Ishikawa (cell line): ENCODE measurements at regions not wholly inside any gene's neighbourhood (a gene's known extent, or its start where the extent isn't known, plus 50 kb on each side); places are given as distances from the start of the nearest gene placed in this dataset.

ENCODE experiments used
- ZBTB7A ChIP-seq: IDR thresholded peaks from 2 replicates; pipeline ENCODE4 v1.6.1; 2012; ENCODE audit warnings: low read depth
- TF ChIP-seq, protein P1 (sequence below): IDR thresholded peaks from 2 replicates; pipeline ENCODE4 v1.6.1; 2012
- TF ChIP-seq, protein P2 (sequence below): IDR thresholded peaks from 2 replicates; pipeline ENCODE4 v1.6.1; 2012; ENCODE audit warnings: low read depth, mild to moderate bottlenecking

DNA sequence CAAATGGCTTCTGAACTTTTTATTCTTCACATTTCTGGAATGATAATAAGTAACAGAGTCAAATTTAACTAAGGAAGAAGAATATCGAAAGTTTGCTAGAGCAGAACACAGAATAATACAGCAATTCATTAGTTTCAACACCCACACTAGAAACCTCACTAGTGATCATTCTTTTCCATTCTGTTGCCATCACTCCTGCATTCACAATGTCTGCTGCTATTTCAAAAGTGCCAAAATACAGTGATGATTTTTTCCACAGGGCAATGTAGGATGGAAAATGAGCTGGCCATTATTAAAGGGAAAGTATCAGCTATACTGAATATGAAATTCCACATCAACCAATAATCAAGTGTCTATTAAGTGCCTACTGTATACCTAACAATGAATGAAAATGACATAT is 186.7 kb downstream of the USP46 start:
- TF ChIP-seq, protein P1, sequence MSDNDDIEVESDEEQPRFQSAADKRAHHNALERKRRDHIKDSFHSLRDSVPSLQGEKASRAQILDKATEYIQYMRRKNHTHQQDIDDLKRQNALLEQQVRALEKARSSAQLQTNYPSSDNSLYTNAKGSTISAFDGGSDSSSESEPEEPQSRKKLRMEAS = no peak
- TF ChIP-seq ZBTB7A = no peak
- TF ChIP-seq, protein P2, sequence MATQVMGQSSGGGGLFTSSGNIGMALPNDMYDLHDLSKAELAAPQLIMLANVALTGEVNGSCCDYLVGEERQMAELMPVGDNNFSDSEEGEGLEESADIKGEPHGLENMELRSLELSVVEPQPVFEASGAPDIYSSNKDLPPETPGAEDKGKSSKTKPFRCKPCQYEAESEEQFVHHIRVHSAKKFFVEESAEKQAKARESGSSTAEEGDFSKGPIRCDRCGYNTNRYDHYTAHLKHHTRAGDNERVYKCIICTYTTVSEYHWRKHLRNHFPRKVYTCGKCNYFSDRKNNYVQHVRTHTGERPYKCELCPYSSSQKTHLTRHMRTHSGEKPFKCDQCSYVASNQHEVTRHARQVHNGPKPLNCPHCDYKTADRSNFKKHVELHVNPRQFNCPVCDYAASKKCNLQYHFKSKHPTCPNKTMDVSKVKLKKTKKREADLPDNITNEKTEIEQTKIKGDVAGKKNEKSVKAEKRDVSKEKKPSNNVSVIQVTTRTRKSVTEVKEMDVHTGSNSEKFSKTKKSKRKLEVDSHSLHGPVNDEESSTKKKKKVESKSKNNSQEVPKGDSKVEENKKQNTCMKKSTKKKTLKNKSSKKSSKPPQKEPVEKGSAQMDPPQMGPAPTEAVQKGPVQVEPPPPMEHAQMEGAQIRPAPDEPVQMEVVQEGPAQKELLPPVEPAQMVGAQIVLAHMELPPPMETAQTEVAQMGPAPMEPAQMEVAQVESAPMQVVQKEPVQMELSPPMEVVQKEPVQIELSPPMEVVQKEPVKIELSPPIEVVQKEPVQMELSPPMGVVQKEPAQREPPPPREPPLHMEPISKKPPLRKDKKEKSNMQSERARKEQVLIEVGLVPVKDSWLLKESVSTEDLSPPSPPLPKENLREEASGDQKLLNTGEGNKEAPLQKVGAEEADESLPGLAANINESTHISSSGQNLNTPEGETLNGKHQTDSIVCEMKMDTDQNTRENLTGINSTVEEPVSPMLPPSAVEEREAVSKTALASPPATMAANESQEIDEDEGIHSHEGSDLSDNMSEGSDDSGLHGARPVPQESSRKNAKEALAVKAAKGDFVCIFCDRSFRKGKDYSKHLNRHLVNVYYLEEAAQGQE = no peak
